DND-41 (cell line): ENCODE measurements at regions not wholly inside any gene's neighbourhood (a gene's known extent, or its start where the extent isn't known, plus 50 kb on each side); places are given as distances from the start of the nearest gene placed in this dataset.

Experiments
- ATAC-seq: fragments of 200-7000 bp; cut with Tn5 transposase; 3 replicates; pipeline ENCODE4 v1.9.1; 2021; ENCODE audit warnings: low read depth; ENCODE audit not compliant: insufficient read depth
- DNase-seq: peaks from one replicate; pipeline ENCODE4 v3.0.0-alpha.2; 2020
- H2AFZ ChIP-seq: 2 replicates; pipeline ENCODE4 v1.6.0; 2012; ENCODE audit warnings: low read depth, low read length
- H3K27ac ChIP-seq: 2 replicates; pipeline ENCODE4 v1.5.1; 2012; ENCODE audit warnings: low read length, inconsistent platforms
- H3K27me3 ChIP-seq: fragments of 200-600 bp; sonication (generic); 2 replicates; pipeline ENCODE4 v1.6.0; 2012; ENCODE audit warnings: low read length, mild to moderate bottlenecking, inconsistent platforms; ENCODE audit not compliant: insufficient read depth, poor library complexity
- H3K36me3 ChIP-seq: 2 replicates; pipeline ENCODE4 v1.5.1; 2012; ENCODE audit warnings: low read length, inconsistent platforms; ENCODE audit not compliant: insufficient read depth
- H3K4me1 ChIP-seq: 2 replicates; pipeline ENCODE4 v1.5.1; 2012; ENCODE audit warnings: mild to moderate bottlenecking, low read length; ENCODE audit not compliant: insufficient read depth
- H3K4me2 ChIP-seq: 2 replicates; pipeline ENCODE4 v1.6.0; 2012; ENCODE audit warnings: mild to moderate bottlenecking, moderate library complexity, low read length, inconsistent platforms; ENCODE audit not compliant: insufficient read depth
- H3K4me3 ChIP-seq, 2 experiments: fragments of 200-600 bp in 1 of 2; shearing (Covaris generic) in 1 of 2; 2 replicates each; pipeline ENCODE4 v1.5.1; 2012 to 2016; ENCODE audit warnings: inconsistent platforms in 2 of 2, low read length in 2 of 2, mild to moderate bottlenecking in 2 of 2, low read depth in 1 of 2, moderate library complexity in 1 of 2
- H3K79me2 ChIP-seq: 2 replicates; pipeline ENCODE4 v1.6.0; 2012; ENCODE audit warnings: low read length, inconsistent platforms; ENCODE audit not compliant: insufficient read depth
- H3K9ac ChIP-seq: 2 replicates; pipeline ENCODE4 v1.6.0; 2012; ENCODE audit warnings: low read depth, mild to moderate bottlenecking, inconsistent platforms, low read length, moderate library complexity
- H3K9me3 ChIP-seq: 2 replicates; pipeline ENCODE4 v1.5.1; 2012; ENCODE audit warnings: low read length, moderate library complexity, mild to moderate bottlenecking, inconsistent platforms; ENCODE audit not compliant: insufficient read depth, severe bottlenecking
- H4K20me1 ChIP-seq: 2 replicates; pipeline ENCODE4 v1.6.0; 2012; ENCODE audit warnings: low read length; ENCODE audit not compliant: insufficient read depth
- CTCF ChIP-seq: IDR thresholded peaks from 2 replicates; pipeline ENCODE4 v1.5.1; 2012; ENCODE audit warnings: borderline replicate concordance, low read length, moderate library complexity, mild to moderate bottlenecking; ENCODE audit not compliant: poor library complexity, severe bottlenecking; ENCODE audit errors: extremely low read depth
- EZH2 ChIP-seq: IDR thresholded peaks from 3 replicates; pipeline ENCODE4 v1.6.1; 2012; ENCODE audit warnings: borderline replicate concordance, low read depth, mild to moderate bottlenecking, moderate library complexity, low read length, inconsistent platforms; ENCODE audit not compliant: severe bottlenecking

- no peak for TF ChIP-seq CTCF
- no peak for TF ChIP-seq EZH2
- Histone ChIP-seq H3K4me3 (no peak overlapping the region), H3K79me2 (no peaks in the 10 kb centered on the region), H3K4me1 (peaks cover 39% of the 10 kb centered on the region), H3K27me3 (no peaks in the 10 kb centered on the region), H3K27ac (no peak overlapping the region), H2AFZ (no peak overlapping the region), H3K9ac (no peak overlapping the region), H3K36me3 (no peaks in the 10 kb centered on the region), H4K20me1 (no peaks in the 10 kb centered on the region), H3K4me2 (no peak overlapping the region), H3K9me3 (no peaks in the 10 kb centered on the region)
- ATAC-seq (no peak), DNase-seq (no peak)
Measured at GRCh38 chr6:137651178-137651577, 157.0 kb upstream of the OLIG3 start.

DNA sequence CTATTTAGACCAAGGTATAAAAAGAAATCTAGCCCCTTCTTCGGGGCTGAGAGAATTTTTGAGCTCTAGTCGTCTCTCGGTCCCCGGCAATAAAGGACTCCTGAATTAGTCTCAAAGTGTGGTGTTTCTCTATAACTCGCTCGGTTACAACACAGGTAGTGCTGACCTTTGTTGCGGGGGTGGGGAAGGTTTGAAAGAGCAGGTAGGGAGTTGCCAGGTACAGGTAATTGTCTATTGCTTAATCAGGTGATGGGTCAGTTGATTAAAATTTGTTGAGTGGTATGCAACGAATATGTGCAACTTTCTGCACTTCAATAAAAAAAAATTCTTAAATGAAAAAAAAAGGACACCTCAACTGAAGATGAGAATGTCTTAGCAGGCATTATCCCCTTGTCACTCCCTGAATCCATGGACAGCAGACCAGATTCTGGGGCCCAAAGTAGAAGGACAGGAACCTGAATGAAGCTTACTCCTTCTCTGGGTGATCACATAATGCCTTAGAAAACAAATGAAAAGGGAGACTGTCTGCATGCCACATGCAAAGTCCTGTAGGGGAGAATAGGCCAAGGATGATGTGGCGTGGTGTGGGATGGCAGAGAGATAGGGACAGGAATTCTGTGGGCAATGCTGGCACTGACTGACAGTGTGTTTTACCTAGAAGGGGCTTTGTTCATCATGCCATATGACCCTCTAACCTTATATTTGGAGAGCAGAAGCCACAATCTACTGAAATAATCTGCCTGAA is 157.6 kb upstream of the OLIG3 start:
- Histone ChIP-seq H3K36me3 (no peaks in the 10 kb centered on the region), H3K4me2 (no peak overlapping the region), H3K79me2 (no peaks in the 10 kb centered on the region), H3K27ac (peak overlapping the region; percentile 35; the same call in 1 of the 2 replicates), H4K20me1 (no peaks in the 10 kb centered on the region), H3K4me3 (no peak overlapping the region), H2AFZ (peak overlapping the region; percentile 40; the same call in 1 of the 2 replicates), H3K27me3 (no peaks in the 10 kb centered on the region), H3K9ac (no peak overlapping the region), H3K9me3 (no peaks in the 10 kb centered on the region), H3K4me1 (peaks cover 45% of the 10 kb centered on the region)
- ATAC-seq (no peak), DNase-seq (no peak)
- TF ChIP-seq CTCF (no peak), EZH2 (no peak)

DNA sequence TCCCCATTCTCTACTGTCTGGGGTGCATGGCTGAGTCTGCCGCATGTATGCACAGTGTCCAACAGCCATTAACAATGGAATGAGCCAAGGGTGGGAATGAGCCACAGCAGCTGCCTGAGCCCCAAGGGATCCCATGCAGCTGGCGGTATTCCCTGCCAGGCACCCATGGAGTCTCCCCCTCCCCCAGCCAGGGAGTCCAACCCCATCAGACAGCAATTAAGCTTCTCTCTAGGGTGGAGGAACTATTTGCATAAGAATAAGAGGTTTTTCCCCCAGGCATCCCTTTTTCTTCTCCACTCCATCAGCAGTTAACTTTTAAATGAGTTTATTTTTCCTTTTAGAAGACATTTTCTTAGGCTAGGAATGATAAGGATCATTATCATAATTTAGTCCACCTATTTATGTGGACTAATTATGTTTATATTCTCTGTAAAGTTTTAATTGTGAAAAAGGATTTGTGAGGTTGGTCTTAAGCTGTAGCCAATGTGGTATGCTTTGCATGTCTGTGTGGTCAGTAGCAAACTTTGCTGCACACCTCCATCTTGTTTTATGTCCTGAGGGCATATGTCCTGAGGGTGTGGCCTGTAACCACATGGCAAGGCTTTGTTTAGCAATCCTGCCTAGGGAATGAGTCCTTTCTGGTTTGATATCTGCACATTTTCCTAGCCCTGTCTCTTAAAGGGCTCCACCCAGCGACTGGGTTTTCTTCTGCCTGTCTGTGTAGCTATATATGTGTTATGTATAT is 158.9 kb upstream of the OLIG3 start:
- Histone ChIP-seq H3K9me3 (no peaks in the 10 kb centered on the region), H4K20me1 (no peaks in the 10 kb centered on the region), H3K4me3 (no peak overlapping the region), H3K4me1 (peaks cover 59% of the 10 kb centered on the region), H3K79me2 (no peaks in the 10 kb centered on the region), H3K27ac (peak overlapping the region; percentile 63), H3K4me2 (no peak overlapping the region), H3K9ac (no peak overlapping the region), H3K36me3 (no peaks in the 10 kb centered on the region), H3K27me3 (no peaks in the 10 kb centered on the region), H2AFZ (no peak overlapping the region)
- TF ChIP-seq CTCF (no peak), EZH2 (no peak)
- DNase-seq (no peak), ATAC-seq (no peak)
